GM23338 (cell line): ENCODE measurements at regions not wholly inside any gene's neighbourhood (a gene's known extent, or its start where the extent isn't known, plus 50 kb on each side); places are given as distances from the start of the nearest gene placed in this dataset.

Source experiments
- CTCF ChIP-seq, 2 experiments: fragments of 200-600 bp in 1 of 2; sonication (generic) in 1 of 2; conservative IDR thresholded peaks; 2 replicates each; pipeline versions ENCODE4 v1.5.1 to v1.6.1; 2016 to 2017; ENCODE audit warnings: antibody characterized with exemption in 2 of 2, low read depth in 2 of 2, mild to moderate bottlenecking in 2 of 2, moderate library complexity in 1 of 2
- EZH2 ChIP-seq: fragments of 200-600 bp; sonication (generic); IDR thresholded peaks from one replicate; pipeline ENCODE4 v1.8.0; 2017; ENCODE audit warnings: antibody characterized with exemption, mild to moderate bottlenecking, low read depth; ENCODE audit not compliant: unreplicated experiment
- POLR2AphosphoS5 ChIP-seq: IDR thresholded peaks from 2 replicates; pipeline ENCODE4 v1.6.1; 2016; ENCODE audit warnings: antibody characterized with exemption, low read depth
- TF ChIP-seq, protein P1 (sequence below): IDR thresholded peaks from one replicate; pipeline ENCODE4 v1.6.1; 2018; ENCODE audit warnings: antibody characterized with exemption; ENCODE audit not compliant: unreplicated experiment

- TF ChIP-seq CTCF (conservative IDR thresholded peaks at IDR 0.05; ENCODE audit: low read depth in 2 of 2) (no peak), EZH2 (no peak), POLR2AphosphoS5 (no peak)
- TF ChIP-seq, protein P1, sequence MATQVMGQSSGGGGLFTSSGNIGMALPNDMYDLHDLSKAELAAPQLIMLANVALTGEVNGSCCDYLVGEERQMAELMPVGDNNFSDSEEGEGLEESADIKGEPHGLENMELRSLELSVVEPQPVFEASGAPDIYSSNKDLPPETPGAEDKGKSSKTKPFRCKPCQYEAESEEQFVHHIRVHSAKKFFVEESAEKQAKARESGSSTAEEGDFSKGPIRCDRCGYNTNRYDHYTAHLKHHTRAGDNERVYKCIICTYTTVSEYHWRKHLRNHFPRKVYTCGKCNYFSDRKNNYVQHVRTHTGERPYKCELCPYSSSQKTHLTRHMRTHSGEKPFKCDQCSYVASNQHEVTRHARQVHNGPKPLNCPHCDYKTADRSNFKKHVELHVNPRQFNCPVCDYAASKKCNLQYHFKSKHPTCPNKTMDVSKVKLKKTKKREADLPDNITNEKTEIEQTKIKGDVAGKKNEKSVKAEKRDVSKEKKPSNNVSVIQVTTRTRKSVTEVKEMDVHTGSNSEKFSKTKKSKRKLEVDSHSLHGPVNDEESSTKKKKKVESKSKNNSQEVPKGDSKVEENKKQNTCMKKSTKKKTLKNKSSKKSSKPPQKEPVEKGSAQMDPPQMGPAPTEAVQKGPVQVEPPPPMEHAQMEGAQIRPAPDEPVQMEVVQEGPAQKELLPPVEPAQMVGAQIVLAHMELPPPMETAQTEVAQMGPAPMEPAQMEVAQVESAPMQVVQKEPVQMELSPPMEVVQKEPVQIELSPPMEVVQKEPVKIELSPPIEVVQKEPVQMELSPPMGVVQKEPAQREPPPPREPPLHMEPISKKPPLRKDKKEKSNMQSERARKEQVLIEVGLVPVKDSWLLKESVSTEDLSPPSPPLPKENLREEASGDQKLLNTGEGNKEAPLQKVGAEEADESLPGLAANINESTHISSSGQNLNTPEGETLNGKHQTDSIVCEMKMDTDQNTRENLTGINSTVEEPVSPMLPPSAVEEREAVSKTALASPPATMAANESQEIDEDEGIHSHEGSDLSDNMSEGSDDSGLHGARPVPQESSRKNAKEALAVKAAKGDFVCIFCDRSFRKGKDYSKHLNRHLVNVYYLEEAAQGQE, result no peak
These were observed 2245.5 kb upstream of the WWC1 start for GRCh38 chr5:166045961-166046360.
